B cell (primary cell): ENCODE measurements at regions not wholly inside any gene's neighbourhood (a gene's known extent, or its start where the extent isn't known, plus 50 kb on each side); places are given as distances from the start of the nearest gene placed in this dataset.

ENCODE experiments used
- CTCF ChIP-seq: fragments of 200-600 bp; IDR thresholded peaks from one replicate; pipeline ENCODE4 v1.8.0; 2022; ENCODE audit warnings: antibody characterized with exemption, mild to moderate bottlenecking
- EZH2 ChIP-seq: IDR thresholded peaks from 2 replicates; pipeline ENCODE4 v1.6.1; 2012; ENCODE audit warnings: borderline replicate concordance, low read depth, mild to moderate bottlenecking, moderate library complexity, low read length; ENCODE audit not compliant: insufficient read depth, poor library complexity, severe bottlenecking

- TF ChIP-seq EZH2 (no peak), CTCF (no peak)
Observed at GRCh38 chr6:121680058-121680457, 244.6 kb downstream of the GJA1 start.
